Fibroblast of villous mesenchyme (primary cell): ENCODE measurements at regions not wholly inside any gene's neighbourhood (a gene's known extent, or its start where the extent isn't known, plus 50 kb on each side); places are given as distances from the start of the nearest gene placed in this dataset.

Source experiments
- DNase-seq: peaks from one replicate; pipeline ENCODE4 v3.0.0-alpha.2; 2010; ENCODE audit warnings: low read depth
- H3K4me3 ChIP-seq: 2 replicates; pipeline ENCODE4 v1.5.1; 2011; ENCODE audit warnings: low read depth, mild to moderate bottlenecking, low read length
- CTCF ChIP-seq: IDR thresholded peaks from 2 replicates; pipeline ENCODE4 v1.5.1; 2012; ENCODE audit warnings: low read depth, mild to moderate bottlenecking, low read length; ENCODE audit not compliant: insufficient read depth

DNA sequence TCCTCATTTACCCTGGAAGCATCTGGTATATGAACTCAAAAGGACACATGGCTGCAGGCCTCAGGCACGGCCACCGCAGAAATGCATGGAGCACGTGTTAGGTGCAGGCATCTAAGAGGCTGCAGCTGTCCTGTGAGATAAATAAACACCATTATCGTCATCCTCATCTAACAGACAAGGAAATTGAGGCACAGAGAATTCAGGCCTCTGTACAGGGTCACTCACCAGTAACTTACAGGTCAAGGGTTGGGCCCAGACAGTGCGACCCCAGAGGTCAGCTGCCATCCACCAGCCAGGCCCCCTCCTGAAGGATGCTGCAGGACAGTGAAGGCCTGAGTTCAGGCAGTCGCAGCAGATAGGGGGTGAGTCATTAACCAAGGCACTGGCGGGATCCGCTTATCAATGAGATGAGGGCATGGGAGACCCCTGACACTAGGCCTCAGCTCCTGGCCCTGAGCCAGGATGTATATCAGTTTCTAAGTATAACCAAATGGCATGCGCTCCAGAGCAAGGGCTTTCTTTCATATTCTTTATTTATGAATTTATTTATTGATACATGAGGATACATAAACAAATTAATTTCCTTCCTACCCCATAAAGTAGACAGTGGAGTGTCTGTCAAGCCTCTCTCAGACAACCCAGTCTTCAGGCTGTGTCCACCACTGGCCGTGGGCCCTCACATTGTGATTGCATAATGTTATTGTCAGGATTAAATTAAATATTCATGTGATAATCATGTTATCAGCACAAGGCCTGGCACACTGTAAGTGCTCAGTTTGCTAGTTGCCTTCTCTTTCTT lies 316.9 kb downstream of the QKI start:
- H3K4me3 ChIP-seq = no peak overlapping the region
- no peak for TF ChIP-seq CTCF
- DNase-seq = no peak

DNA sequence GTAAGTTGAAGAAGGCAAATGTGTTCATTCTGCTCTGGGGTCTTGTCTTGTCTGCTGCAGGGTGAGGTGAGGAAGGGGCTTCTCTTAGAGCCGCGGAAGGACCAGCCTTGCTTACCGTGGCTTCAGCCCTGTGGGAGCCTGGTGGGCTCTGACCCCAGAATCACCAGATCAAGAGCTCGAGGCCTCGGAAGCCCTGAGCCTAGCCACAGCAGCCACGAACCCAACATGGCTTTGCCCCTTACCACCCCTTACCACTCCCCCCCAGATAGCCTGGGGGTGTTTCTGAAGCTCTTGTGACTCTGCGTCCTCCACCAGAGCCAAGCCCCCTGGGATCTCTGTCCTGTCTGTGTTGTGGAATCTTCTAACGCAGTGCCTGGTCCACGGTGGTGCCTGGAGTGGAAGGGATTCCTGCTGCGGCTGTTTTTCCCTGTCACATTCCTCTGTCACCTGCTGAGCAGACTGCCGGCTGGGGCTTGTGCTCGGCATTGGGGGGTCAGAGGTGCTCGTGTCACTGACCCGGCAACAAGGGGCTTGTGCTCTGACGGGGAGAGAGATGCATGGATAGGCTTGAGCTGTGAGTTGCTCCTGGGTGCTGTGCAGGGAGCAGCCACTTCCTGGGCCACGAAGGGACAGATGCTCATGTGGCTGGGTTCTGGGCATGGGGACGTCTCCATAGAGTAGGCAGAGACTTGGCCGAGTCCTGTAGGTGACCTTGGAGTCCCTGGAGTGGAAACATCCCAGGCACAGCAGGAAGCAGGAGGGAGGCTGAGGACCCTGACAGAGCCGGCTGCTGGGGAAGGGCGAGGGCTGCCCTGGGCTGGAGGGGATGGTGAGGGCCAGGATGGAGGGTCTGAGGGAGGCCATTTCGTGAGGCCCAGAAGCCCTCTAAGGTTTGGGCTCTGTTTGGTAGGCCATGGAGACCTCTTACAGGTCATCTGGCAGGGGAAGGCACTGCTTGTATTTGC lies 316.0 kb downstream of the QKI start:
- no peak for DNase-seq
- H3K4me3 ChIP-seq = no peak overlapping the region
- TF ChIP-seq CTCF = no peak

GRCh38 chr6:163729127-163729872 lies 314.8 kb downstream of the QKI start:
- no peak for DNase-seq
- H3K4me3 ChIP-seq = no peak overlapping the region
- TF ChIP-seq CTCF = no peak

- H3K4me3 ChIP-seq = no peak overlapping the region
- no peak for DNase-seq
- TF ChIP-seq CTCF = no peak
Observed at GRCh38 chr6:163728442-163729126, 314.1 kb downstream of the QKI start.

DNA sequence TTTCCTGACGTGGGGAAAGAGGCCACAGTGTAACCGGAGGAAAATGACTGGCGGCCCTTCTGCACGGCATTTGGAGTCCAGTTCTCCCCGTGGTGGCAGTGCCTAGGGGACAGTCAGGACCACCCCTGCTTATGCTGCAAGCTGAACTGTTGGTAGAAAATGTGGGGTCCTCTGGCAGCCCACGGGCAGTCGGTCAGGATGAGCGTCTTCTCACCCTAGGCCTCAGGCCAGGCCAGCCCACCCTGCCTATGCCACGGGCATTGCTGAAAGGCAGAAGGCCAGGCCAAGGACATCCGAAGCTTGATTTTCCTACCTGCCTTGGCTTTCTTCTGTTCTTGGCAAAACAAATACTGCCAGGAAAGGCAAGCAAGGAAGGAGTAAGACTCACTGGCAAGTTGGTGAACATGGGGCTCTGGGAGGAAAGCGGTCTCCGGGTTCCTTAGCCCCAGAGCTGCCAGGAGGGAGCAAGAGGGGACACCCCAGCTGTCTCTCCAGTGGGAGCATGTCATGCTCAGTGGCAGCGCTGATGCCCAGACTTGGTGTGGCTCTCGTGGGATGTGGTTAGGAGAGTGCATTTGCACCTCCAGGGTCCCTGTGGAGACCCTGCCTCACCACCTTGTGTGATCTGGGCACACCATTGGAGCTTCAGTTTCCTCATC lies 311.6 kb downstream of the QKI start:
- no peak for TF ChIP-seq CTCF

More for the DNA sequence above, 311.6 kb downstream of the QKI start:
- H3K4me3 ChIP-seq = no peak overlapping the region
- no peak for DNase-seq
